ENCODE measurements at regions not wholly inside any gene's neighbourhood (a gene's known extent, or its start where the extent isn't known, plus 50 kb on each side); places are given as distances from the start of the nearest gene placed in this dataset.

DNA sequence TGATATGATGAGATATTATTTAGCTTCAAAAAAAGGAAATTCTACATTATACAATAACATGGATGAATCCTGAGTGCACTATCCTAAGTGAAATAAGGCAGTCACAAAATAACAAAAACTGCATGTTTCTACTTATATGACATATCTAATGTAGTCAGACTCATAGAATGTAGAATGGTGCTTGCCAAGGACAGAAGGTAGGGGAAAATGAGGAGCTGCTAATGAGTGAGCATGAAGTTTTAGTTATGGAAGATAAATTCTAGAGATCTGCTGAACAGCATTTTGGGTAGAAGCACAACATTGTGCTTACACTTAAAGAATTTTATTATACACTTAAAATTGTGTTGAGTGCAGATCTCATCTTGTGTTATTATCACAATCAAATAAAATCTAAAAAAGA, 812.4 kb downstream of the KCTD16 start:
- H3K9ac ChIP-seq (ENCODE audit: low read length), result no peak overlapping the region
- H3K9me3 ChIP-seq (ENCODE audit: insufficient read depth, low read length), result no peaks in the 10 kb centered on the region
- H3K36me3 ChIP-seq (replicated peaks; ENCODE audit: low read depth, low read length), result no peaks in the 10 kb centered on the region
- H4K20me1 ChIP-seq (ENCODE audit: insufficient read depth, low read length), result no peaks in the 10 kb centered on the region
- no peak overlapping the region for H3K27ac ChIP-seq (ENCODE audit: low read length)
- H3K4me3 ChIP-seq (ENCODE audit: low read length), result no peak overlapping the region
- H3K4me2 ChIP-seq (ENCODE audit: low read length), result no peak overlapping the region
- H2AFZ ChIP-seq (ENCODE audit: low read depth, low read length), result no peak overlapping the region
- no peaks in the 10 kb centered on the region for H3K79me2 ChIP-seq (ENCODE audit: low read length)
- H3K27me3 ChIP-seq (ENCODE audit: low read depth, low read length), result no peaks in the 10 kb centered on the region
- H3K4me1 ChIP-seq (ENCODE audit: low read length), result no peaks in the 10 kb centered on the region
- TF ChIP-seq, protein P1, sequence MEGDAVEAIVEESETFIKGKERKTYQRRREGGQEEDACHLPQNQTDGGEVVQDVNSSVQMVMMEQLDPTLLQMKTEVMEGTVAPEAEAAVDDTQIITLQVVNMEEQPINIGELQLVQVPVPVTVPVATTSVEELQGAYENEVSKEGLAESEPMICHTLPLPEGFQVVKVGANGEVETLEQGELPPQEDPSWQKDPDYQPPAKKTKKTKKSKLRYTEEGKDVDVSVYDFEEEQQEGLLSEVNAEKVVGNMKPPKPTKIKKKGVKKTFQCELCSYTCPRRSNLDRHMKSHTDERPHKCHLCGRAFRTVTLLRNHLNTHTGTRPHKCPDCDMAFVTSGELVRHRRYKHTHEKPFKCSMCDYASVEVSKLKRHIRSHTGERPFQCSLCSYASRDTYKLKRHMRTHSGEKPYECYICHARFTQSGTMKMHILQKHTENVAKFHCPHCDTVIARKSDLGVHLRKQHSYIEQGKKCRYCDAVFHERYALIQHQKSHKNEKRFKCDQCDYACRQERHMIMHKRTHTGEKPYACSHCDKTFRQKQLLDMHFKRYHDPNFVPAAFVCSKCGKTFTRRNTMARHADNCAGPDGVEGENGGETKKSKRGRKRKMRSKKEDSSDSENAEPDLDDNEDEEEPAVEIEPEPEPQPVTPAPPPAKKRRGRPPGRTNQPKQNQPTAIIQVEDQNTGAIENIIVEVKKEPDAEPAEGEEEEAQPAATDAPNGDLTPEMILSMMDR (IDR thresholded peaks at IDR 0.05; ENCODE audit: low read depth, low read length), result no peak
- no peak for TF ChIP-seq EZH2phosphoT487 (IDR thresholded peaks at IDR 0.05; ENCODE audit: low read depth)

DNA sequence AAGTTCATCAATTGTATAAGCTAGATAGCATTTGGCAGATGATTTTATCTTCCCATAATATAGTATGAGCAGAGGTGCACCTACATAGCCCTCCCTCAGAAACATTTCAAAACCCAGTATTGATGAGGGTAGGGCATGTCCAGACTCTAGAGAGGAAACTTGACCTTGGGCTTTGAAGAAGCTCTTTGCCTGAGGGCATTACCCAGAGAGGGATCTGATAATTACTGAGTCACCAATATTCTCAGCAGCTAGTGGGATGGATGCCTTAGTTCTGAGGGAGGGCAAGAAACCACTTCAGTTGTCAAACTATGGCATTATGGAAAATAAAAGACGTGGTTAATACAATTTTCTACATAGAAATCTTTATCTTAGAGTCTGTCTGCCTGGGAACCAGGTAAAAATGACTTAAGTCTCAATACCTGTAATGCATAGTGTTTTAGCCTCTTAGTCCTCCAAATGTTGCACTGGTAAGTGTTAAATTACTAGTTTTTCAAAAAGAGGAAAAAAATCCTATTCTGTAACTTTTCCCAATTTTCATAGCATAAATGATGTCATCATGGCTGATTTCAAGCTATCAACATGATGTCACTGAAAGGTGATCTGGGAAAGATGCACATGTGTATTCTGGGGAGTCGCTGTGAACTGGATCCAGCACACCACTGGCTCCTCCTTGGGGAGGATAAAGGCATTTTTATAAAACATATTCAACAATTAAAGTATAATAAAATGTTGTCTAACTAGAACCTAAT, 809.0 kb downstream of the KCTD16 start:
- Histone ChIP-seq H3K9ac (ENCODE audit: low read length) (no peak overlapping the region), H3K4me3 (ENCODE audit: low read length) (no peak overlapping the region), H3K36me3 (replicated peaks; ENCODE audit: low read depth, low read length) (no peaks in the 10 kb centered on the region), H3K4me2 (ENCODE audit: low read length) (no peak overlapping the region), H3K79me2 (ENCODE audit: low read length) (no peaks in the 10 kb centered on the region), H2AFZ (ENCODE audit: low read depth, low read length) (no peak overlapping the region), H3K27ac (ENCODE audit: low read length) (no peak overlapping the region), H3K4me1 (ENCODE audit: low read length) (no peaks in the 10 kb centered on the region), H3K9me3 (ENCODE audit: insufficient read depth, low read length) (no peaks in the 10 kb centered on the region), H4K20me1 (ENCODE audit: insufficient read depth, low read length) (no peaks in the 10 kb centered on the region), H3K27me3 (ENCODE audit: low read depth, low read length) (no peaks in the 10 kb centered on the region)
- TF ChIP-seq EZH2phosphoT487 (IDR thresholded peaks at IDR 0.05; ENCODE audit: low read depth), result no peak

DNA sequence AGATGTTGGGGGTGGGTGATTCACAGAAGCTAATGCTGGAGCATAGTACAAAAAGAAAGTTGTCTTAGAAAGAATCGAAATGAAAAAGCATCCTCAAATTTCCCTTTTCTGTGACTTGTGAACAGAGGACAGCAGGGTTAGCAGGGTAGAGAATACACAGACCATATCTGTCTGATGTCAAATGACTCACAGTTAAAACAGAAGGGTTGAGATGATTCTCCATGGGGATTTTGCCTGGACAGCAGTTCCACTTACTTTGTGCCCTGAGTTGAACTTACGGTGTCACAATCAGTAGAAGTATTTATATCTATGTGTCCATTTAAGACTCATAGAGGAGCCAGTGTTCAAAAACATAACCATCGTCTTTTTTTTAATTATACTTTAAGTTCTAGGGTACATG, 801.6 kb downstream of the KCTD16 start:
- Histone ChIP-seq H3K4me2 (ENCODE audit: low read length) (no peak overlapping the region), H3K4me1 (ENCODE audit: low read length) (no peaks in the 10 kb centered on the region), H3K9me3 (ENCODE audit: insufficient read depth, low read length) (no peaks in the 10 kb centered on the region), H2AFZ (ENCODE audit: low read depth, low read length) (no peak overlapping the region), H4K20me1 (ENCODE audit: insufficient read depth, low read length) (no peaks in the 10 kb centered on the region), H3K79me2 (ENCODE audit: low read length) (no peaks in the 10 kb centered on the region), H3K27me3 (ENCODE audit: low read depth, low read length) (no peaks in the 10 kb centered on the region), H3K36me3 (replicated peaks; ENCODE audit: low read depth, low read length) (no peaks in the 10 kb centered on the region), H3K9ac (ENCODE audit: low read length) (no peak overlapping the region), H3K27ac (ENCODE audit: low read length) (no peak overlapping the region), H3K4me3 (ENCODE audit: low read length) (no peak overlapping the region)
- TF ChIP-seq EZH2phosphoT487 (IDR thresholded peaks at IDR 0.05; ENCODE audit: low read depth), result no peak

DNA sequence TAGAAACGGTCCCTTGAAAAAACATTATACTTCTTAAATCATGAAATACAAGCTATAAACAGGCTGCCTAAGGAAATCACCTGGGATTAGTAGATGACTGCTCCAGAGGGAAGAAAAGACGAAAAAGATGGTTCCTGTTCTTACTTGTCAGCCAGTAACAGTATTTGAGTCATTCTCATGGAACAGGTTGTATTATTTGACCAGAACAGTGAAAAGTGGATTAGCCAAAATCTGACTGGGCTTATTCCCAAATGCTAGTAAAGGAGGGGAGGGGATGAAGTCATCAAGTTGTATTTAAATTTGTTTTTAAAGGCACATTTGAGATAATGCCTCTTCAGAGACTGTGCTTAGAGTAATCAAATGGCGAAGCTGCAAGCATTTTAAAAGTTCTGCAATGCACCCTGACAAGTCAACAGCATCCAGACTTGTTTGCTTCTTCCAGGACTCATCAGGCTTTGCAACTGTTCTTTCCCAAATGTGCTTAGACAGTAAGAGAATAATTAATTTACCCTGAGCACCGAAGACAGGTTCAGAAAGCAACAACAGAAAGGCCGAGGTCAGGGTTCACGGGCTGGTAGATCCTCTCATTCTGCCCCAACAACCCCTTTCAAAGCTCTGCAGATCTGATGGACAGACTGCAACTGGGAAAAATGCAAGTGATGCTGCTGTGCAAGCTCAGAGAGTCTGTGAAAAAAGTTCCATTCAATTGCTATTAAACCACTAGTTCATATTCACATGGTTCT, 800.6 kb downstream of the KCTD16 start:
- H3K4me2 ChIP-seq (ENCODE audit: low read length), result no peak overlapping the region
- no peaks in the 10 kb centered on the region for H3K36me3 ChIP-seq (replicated peaks; ENCODE audit: low read depth, low read length)
- TF ChIP-seq EZH2phosphoT487 (IDR thresholded peaks at IDR 0.05; ENCODE audit: low read depth), result no peak
- TF ChIP-seq, protein P1 (IDR thresholded peaks at IDR 0.05; ENCODE audit: low read depth, low read length), result no peak
- no peak overlapping the region for H3K4me3 ChIP-seq (ENCODE audit: low read length)
- no peak overlapping the region for H2AFZ ChIP-seq (ENCODE audit: low read depth, low read length)
- no peaks in the 10 kb centered on the region for H4K20me1 ChIP-seq (ENCODE audit: insufficient read depth, low read length)
- no peak overlapping the region for H3K9ac ChIP-seq (ENCODE audit: low read length)
- H3K4me1 ChIP-seq (ENCODE audit: low read length), result no peaks in the 10 kb centered on the region
- no peak overlapping the region for H3K27ac ChIP-seq (ENCODE audit: low read length)
- H3K9me3 ChIP-seq (ENCODE audit: insufficient read depth, low read length), result no peaks in the 10 kb centered on the region
- H3K79me2 ChIP-seq (ENCODE audit: low read length), result no peaks in the 10 kb centered on the region
- no peaks in the 10 kb centered on the region for H3K27me3 ChIP-seq (ENCODE audit: low read depth, low read length)

DNA sequence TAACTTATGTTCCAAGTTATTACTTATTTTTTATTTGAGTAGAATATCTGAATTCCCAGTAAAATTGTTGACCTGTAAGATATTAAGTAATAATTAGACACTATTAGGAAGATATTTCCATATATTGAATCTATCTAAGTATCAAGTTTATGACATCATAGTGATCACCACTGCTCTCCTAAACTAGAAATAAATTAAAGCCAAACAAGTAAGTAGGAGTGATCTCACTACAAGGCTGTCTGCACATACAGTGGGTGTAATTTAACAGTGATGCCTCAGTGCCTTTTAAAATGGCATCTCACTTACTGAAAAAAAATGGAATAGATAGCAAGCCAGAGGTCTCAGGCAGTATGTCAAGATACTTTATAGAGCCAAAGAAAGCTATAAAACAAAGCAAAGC, 789.6 kb downstream of the KCTD16 start:
- Histone ChIP-seq H3K27ac (ENCODE audit: low read length) (no peak overlapping the region), H3K36me3 (replicated peaks; ENCODE audit: low read depth, low read length) (no peaks in the 10 kb centered on the region), H3K4me2 (ENCODE audit: low read length) (no peak overlapping the region), H3K4me1 (ENCODE audit: low read length) (no peaks in the 10 kb centered on the region), H3K27me3 (ENCODE audit: low read depth, low read length) (no peaks in the 10 kb centered on the region), H3K4me3 (ENCODE audit: low read length) (no peak overlapping the region), H4K20me1 (ENCODE audit: insufficient read depth, low read length) (no peaks in the 10 kb centered on the region), H2AFZ (ENCODE audit: low read depth, low read length) (no peak overlapping the region), H3K79me2 (ENCODE audit: low read length) (no peaks in the 10 kb centered on the region), H3K9ac (ENCODE audit: low read length) (no peak overlapping the region), H3K9me3 (ENCODE audit: insufficient read depth, low read length) (no peaks in the 10 kb centered on the region)
- TF ChIP-seq, protein P1 (IDR thresholded peaks at IDR 0.05; ENCODE audit: low read depth, low read length), result no peak
- no peak for TF ChIP-seq EZH2phosphoT487 (IDR thresholded peaks at IDR 0.05; ENCODE audit: low read depth)
